B cell (primary cell): ENCODE measurements at regions not wholly inside any gene's neighbourhood (a gene's known extent, or its start where the extent isn't known, plus 50 kb on each side); places are given as distances from the start of the nearest gene placed in this dataset.

Experiments
- ATAC-seq: fragments of 200-7000 bp; cut with Tn5 transposase; one replicate; pipeline ENCODE4 v1.10.0; 2021; ENCODE audit warnings: low read depth, mild to moderate bottlenecking, moderate number of reproducible peaks, moderate library complexity
- CTCF ChIA-PET: fragments of 350-600 bp; sonication (Branson Sonifier 250); formaldehyde crosslinking; loops from one replicate; lab custom pipeline; 2021; ENCODE audit warnings: antibody characterized with exemption, inconsistent platforms; lab: Charles Lee
- POLR2A ChIA-PET: fragments of 350-600 bp; sonication (Branson Sonifier 250); formaldehyde crosslinking; loops from one replicate; lab custom pipeline; 2021; ENCODE audit warnings: antibody characterized with exemption; lab: Charles Lee
- DNase-seq: peaks from one replicate; pipeline ENCODE4 v3.0.0; 2013
- H2AFZ ChIP-seq: 2 replicates; pipeline ENCODE4 v1.6.1; 2012; ENCODE audit warnings: mild to moderate bottlenecking, low read depth, low read length; ENCODE audit not compliant: insufficient read depth, poor library complexity, severe bottlenecking
- H3K27ac ChIP-seq, 2 donors: 1 replicate in 1 of 2; 2 replicates in 1 of 2; pipeline ENCODE4 v1.5.1; 2012 to 2013; ENCODE audit warnings: low read length in 2 of 2, mild to moderate bottlenecking in 2 of 2, moderate library complexity in 1 of 2
- H3K27me3 ChIP-seq, 4 experiments: fragments of 200-600 bp in 1 of 4; sonication (generic) in 1 of 4; replicated peaks in 1 of 4; 1 replicate in 2 of 4; 2 replicates in 2 of 4; pipeline versions ENCODE4 v1.6.1 to v1.7.0; 2013 to 2016; ENCODE audit warnings: low read length in 3 of 4, mild to moderate bottlenecking in 2 of 4, mixed read lengths in 1 of 4, moderate library complexity in 1 of 4; ENCODE audit not compliant: insufficient read depth in 4 of 4, control insufficient read depth in 3 of 4; ENCODE audit errors: control extremely low read depth in 1 of 4
- H3K36me3 ChIP-seq, 2 experiments: replicated peaks in 1 of 2; 1 replicate in 1 of 2; 2 replicates in 1 of 2; pipeline versions ENCODE4 v1.6.1 to v1.7.1; 2013; ENCODE audit warnings: low read length in 1 of 2; ENCODE audit not compliant: insufficient read depth in 2 of 2, control insufficient read depth in 1 of 2; ENCODE audit errors: control extremely low read depth in 1 of 2, extremely low read depth in 1 of 2
- H3K4me1 ChIP-seq, 2 donors: fragments of 200-600 bp in 1 of 2; sonication (generic) in 1 of 2; 1 replicate in 1 of 2; 2 replicates in 1 of 2; pipeline versions ENCODE4 v1.5.1 to v1.6.1; 2013 to 2017; ENCODE audit warnings: low read length in 2 of 2; ENCODE audit not compliant: control insufficient read depth in 2 of 2, insufficient read depth in 2 of 2
- H3K4me2 ChIP-seq: replicated peaks from 2 replicates; pipeline ENCODE3; 2012; ENCODE audit warnings: mild to moderate bottlenecking, low read depth, low read length; ENCODE audit not compliant: poor library complexity, severe bottlenecking
- H3K4me3 ChIP-seq, 5 experiments: fragments of 200-600 bp in 1 of 5; sonication (generic) in 1 of 5; 1 replicate in 3 of 5; 2 replicates in 2 of 5; pipeline versions ENCODE4 v1.5.1 to v1.7.0; 2011 to 2016; ENCODE audit warnings: low read length in 4 of 5, mild to moderate bottlenecking in 4 of 5, low read depth in 2 of 5, control low read depth in 1 of 5, moderate library complexity in 1 of 5; ENCODE audit not compliant: insufficient read depth in 1 of 5; ENCODE audit errors: control extremely low read depth in 1 of 5, extremely low read depth in 1 of 5
- H3K79me2 ChIP-seq: fragments of 200-600 bp; sonication (generic); one replicate; pipeline ENCODE4 v1.6.0; 2016; ENCODE audit warnings: low read length; ENCODE audit not compliant: control insufficient read depth, insufficient read depth
- H3K9ac ChIP-seq: fragments of 200-600 bp; sonication (generic); 2 replicates; pipeline ENCODE4 v1.6.1; 2017; ENCODE audit warnings: mild to moderate bottlenecking, low read length, moderate library complexity
- H3K9me3 ChIP-seq, 3 donors: one replicate each; pipeline versions ENCODE4 v1.6.1 to v1.7.1; 2013; ENCODE audit warnings: low read length in 2 of 3; ENCODE audit not compliant: control insufficient read depth in 2 of 3, insufficient read depth in 1 of 3; ENCODE audit errors: control extremely low read depth in 1 of 3
- H4K20me1 ChIP-seq: 2 replicates; pipeline ENCODE4 v1.6.0; 2012; ENCODE audit warnings: mild to moderate bottlenecking, low read length; ENCODE audit not compliant: insufficient read depth, control insufficient read depth, poor library complexity, severe bottlenecking
- H3K27ac Mint-ChIP-seq: one replicate; pipeline ENCODE4 v1.8.0; 2021; ENCODE audit warnings: mixed read lengths
- H3K27me3 Mint-ChIP-seq: one replicate; pipeline ENCODE4 v1.8.0; 2021; ENCODE audit warnings: mixed read lengths
- H3K4me1 Mint-ChIP-seq: one replicate; pipeline ENCODE4 v1.8.0; 2021; ENCODE audit warnings: mixed read lengths
- H3K4me3 Mint-ChIP-seq: one replicate; pipeline ENCODE4 v1.8.0; 2021; ENCODE audit warnings: mixed read lengths
- H3K9me3 Mint-ChIP-seq: one replicate; pipeline ENCODE4 v1.8.0; 2022; ENCODE audit warnings: mixed read lengths; ENCODE audit not compliant: insufficient read depth
- EZH2 ChIP-seq: IDR thresholded peaks from 2 replicates; pipeline ENCODE4 v1.6.1; 2012; ENCODE audit warnings: borderline replicate concordance, low read depth, mild to moderate bottlenecking, moderate library complexity, low read length; ENCODE audit not compliant: insufficient read depth, poor library complexity, severe bottlenecking
- WGBS: methylation state at CpG from one replicate; pipeline ENCODE4 v1.1.5; 2013; ENCODE audit warnings: missing lambda C conversion rate; ENCODE audit not compliant: insufficient coverage; 5-methylcytosine and 5-hydroxymethylcytosine counted together
- intact Hi-C: fragments of 100-400 bp; cut with micrococcal nuclease; formaldehyde crosslinking; loops from one replicate; pipeline ENCODE4 v1.10.0; 2022
- TF ChIP-seq, protein P1 (sequence below): fragments of 200-600 bp; IDR thresholded peaks from one replicate; pipeline ENCODE4 v1.8.0; 2022; ENCODE audit warnings: antibody characterized with exemption, mild to moderate bottlenecking

DNA sequence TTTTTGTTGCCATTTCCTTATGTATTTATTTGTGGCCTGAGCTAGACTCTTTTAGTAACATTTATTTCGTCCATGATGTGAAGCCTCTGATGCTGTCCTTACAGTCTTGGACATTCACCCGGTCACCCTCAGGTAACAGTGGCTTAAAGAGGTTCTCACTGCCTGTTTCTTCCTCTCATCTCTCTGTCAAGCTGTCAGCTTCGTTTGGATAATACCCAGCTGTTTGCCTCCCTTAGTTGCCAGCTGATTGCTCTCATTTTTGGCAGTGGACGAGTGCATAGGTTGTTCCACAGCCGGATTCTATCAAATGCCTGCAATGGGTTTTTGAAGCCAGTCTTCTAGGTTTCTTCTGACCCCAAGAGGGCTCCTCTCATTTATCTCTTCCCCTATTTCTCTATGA, 427.7 kb downstream of the MED10 start:
- intact Hi-C loops: no loop called here
- H3K36me3 ChIP-seq: no peaks in the 10 kb centered on the region
- 66% methylated on average over 4 of the region's 5 CpGs for WGBS
- no peaks in the 10 kb centered on the region for H4K20me1 ChIP-seq
- no peak overlapping the region for H3K27ac Mint-ChIP-seq
- DNase-seq (no peak), ATAC-seq (no peak)
- H3K9ac ChIP-seq: no peak overlapping the region
- H3K27me3 Mint-ChIP-seq: peaks cover 24% of the 10 kb centered on the region
- peaks cover 0 to 3% (median 0%) of the 10 kb centered on the region in 3 donors for H3K9me3 ChIP-seq
- TF ChIP-seq, protein P1, sequence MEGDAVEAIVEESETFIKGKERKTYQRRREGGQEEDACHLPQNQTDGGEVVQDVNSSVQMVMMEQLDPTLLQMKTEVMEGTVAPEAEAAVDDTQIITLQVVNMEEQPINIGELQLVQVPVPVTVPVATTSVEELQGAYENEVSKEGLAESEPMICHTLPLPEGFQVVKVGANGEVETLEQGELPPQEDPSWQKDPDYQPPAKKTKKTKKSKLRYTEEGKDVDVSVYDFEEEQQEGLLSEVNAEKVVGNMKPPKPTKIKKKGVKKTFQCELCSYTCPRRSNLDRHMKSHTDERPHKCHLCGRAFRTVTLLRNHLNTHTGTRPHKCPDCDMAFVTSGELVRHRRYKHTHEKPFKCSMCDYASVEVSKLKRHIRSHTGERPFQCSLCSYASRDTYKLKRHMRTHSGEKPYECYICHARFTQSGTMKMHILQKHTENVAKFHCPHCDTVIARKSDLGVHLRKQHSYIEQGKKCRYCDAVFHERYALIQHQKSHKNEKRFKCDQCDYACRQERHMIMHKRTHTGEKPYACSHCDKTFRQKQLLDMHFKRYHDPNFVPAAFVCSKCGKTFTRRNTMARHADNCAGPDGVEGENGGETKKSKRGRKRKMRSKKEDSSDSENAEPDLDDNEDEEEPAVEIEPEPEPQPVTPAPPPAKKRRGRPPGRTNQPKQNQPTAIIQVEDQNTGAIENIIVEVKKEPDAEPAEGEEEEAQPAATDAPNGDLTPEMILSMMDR: no peak
- TF ChIP-seq EZH2: no peak
- H3K4me1 Mint-ChIP-seq: no peaks in the 10 kb centered on the region
- peaks cover 2% of the 10 kb centered on the region for H3K9me3 Mint-ChIP-seq
- H3K27ac ChIP-seq: no peak overlapping the region
- H3K4me3 ChIP-seq: no peak overlapping the region
- no peaks in the 10 kb centered on the region for H3K4me1 ChIP-seq
- POLR2A ChIA-PET: no interaction called here
- no peak overlapping the region for H3K4me2 ChIP-seq
- no peak overlapping the region for H3K4me3 Mint-ChIP-seq
- H2AFZ ChIP-seq: no peak overlapping the region
- CTCF ChIA-PET: no interaction called here
- H3K79me2 ChIP-seq: no peaks in the 10 kb centered on the region
- no peaks in the 10 kb centered on the region for H3K27me3 ChIP-seq

DNA sequence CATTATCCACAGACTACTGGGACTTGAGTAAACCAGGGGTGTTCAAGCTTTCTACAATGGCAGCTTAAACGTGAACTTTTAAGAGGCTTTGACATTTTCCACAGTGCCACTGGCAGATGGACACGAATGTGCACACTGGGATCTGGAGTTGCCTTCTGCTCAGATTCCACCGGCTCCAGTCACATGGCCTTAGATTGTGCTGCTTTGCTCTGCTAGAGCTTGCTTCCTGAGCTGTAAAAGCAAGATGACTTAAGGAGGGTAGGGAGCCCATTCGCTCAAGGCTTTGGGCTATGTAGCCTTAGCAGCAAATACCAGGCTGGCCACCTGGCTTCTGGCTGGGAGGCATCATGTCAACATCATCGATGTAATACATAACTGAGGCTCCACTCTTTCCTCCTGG, 436.9 kb downstream of the MED10 start:
- Histone ChIP-seq H3K9ac (no peak overlapping the region), H3K27me3 (no peaks in the 10 kb centered on the region), H3K4me3 (no peak overlapping the region), H3K36me3 (no peaks in the 10 kb centered on the region), H2AFZ (no peak overlapping the region), H3K4me1 (no peaks in the 10 kb centered on the region), H3K79me2 (no peaks in the 10 kb centered on the region), H3K9me3 (no peaks in the 10 kb centered on the region), H3K27ac (no peak overlapping the region), H3K4me2 (no peak overlapping the region), H4K20me1 (no peaks in the 10 kb centered on the region)
- ChIA-PET POLR2A (no interaction called here), CTCF (no interaction called here)
- ATAC-seq (no peak), DNase-seq (no peak)
- WGBS: 85% methylated on average over 4 of the region's 5 CpGs
- Mint-ChIP-seq H3K9me3 (no peaks in the 10 kb centered on the region), H3K27ac (no peak overlapping the region), H3K4me3 (no peak overlapping the region), H3K27me3 (peaks cover 3% of the 10 kb centered on the region), H3K4me1 (no peaks in the 10 kb centered on the region)
- no peak for TF ChIP-seq EZH2
- TF ChIP-seq, protein P1: no peak
- intact Hi-C loops: no loop called here
